ENCODE measurements at regions not wholly inside any gene's neighbourhood (a gene's known extent, or its start where the extent isn't known, plus 50 kb on each side); places are given as distances from the start of the nearest gene placed in this dataset.

DNA sequence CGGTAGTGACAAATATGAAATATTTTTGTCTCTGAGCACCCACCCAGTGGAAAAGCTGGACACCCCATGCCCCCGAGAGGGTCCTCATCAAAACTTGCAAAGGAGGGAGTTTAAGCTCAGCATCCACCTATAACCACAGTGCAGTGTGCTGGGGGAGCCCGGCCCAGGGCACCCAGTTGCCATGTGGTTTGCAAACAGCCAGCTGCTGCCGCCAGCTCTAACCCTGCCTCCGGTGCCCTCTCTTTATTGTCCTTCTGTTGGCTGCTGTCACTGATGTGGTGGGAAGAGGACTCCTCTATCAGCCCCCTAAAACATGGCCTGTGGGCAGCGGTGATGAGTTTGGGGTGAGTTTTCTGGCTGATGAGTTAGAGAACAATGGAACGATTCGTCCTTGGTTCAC lies 160.9 kb upstream of the MVB12B start:
- no peak for DNase-seq
- WGBS (ENCODE audit: insufficient coverage) = 83% methylated on average over 1 of the region's 8 CpGs
- H3K9me3 ChIP-seq (ENCODE audit: control extremely low read depth in 1 of 3, control insufficient read depth in 2 of 3, insufficient read depth in 1 of 3, low read length in 2 of 3) = no peaks in the 10 kb centered on the region
- no peak for ATAC-seq (ENCODE audit: low read depth)
- no peak overlapping the region for H3K4me3 Mint-ChIP-seq
- no peak overlapping the region for H3K27ac Mint-ChIP-seq
- H2AFZ ChIP-seq (ENCODE audit: insufficient read depth, low read depth, low read length, poor library complexity, severe bottlenecking) = no peak overlapping the region
- CTCF ChIA-PET = no interaction called here
- intact Hi-C loops (cut with micrococcal nuclease) = no loop called here
- no peak overlapping the region for H3K27ac ChIP-seq (ENCODE audit: low read length in 2 of 2)
- no peak overlapping the region for H3K4me2 ChIP-seq (replicated peaks; ENCODE audit: low read depth, low read length, poor library complexity, severe bottlenecking)
- peaks cover 34% of the 10 kb centered on the region for H3K27me3 Mint-ChIP-seq
- H4K20me1 ChIP-seq (ENCODE audit: control insufficient read depth, insufficient read depth, low read length, poor library complexity, severe bottlenecking) = no peaks in the 10 kb centered on the region
- TF ChIP-seq, protein P1, sequence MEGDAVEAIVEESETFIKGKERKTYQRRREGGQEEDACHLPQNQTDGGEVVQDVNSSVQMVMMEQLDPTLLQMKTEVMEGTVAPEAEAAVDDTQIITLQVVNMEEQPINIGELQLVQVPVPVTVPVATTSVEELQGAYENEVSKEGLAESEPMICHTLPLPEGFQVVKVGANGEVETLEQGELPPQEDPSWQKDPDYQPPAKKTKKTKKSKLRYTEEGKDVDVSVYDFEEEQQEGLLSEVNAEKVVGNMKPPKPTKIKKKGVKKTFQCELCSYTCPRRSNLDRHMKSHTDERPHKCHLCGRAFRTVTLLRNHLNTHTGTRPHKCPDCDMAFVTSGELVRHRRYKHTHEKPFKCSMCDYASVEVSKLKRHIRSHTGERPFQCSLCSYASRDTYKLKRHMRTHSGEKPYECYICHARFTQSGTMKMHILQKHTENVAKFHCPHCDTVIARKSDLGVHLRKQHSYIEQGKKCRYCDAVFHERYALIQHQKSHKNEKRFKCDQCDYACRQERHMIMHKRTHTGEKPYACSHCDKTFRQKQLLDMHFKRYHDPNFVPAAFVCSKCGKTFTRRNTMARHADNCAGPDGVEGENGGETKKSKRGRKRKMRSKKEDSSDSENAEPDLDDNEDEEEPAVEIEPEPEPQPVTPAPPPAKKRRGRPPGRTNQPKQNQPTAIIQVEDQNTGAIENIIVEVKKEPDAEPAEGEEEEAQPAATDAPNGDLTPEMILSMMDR (IDR thresholded peaks at IDR 0.05) = no peak
- TF ChIP-seq EZH2 (IDR thresholded peaks at IDR 0.05; ENCODE audit: borderline replicate concordance, insufficient read depth, low read depth, low read length, poor library complexity, severe bottlenecking) = no peak
- H3K36me3 ChIP-seq (replicated peaks in 1 of 2; ENCODE audit: control extremely low read depth in 1 of 2, control insufficient read depth in 1 of 2, extremely low read depth in 1 of 2, insufficient read depth in 2 of 2, low read length in 1 of 2) = no peaks in the 10 kb centered on the region
- H3K9me3 Mint-ChIP-seq (ENCODE audit: insufficient read depth) = no peaks in the 10 kb centered on the region
- peaks cover 0 to 4% (median 1%) of the 10 kb centered on the region in 4 experiments for H3K27me3 ChIP-seq (replicated peaks in 1 of 4; ENCODE audit: control extremely low read depth in 1 of 4, control insufficient read depth in 3 of 4, insufficient read depth in 4 of 4, low read length in 3 of 4)
- POLR2A ChIA-PET = no interaction called here
- peaks cover 2% of the 10 kb centered on the region for H3K4me1 Mint-ChIP-seq
- no peaks in the 10 kb centered on the region for H3K79me2 ChIP-seq (ENCODE audit: control insufficient read depth, insufficient read depth, low read length)
- no peaks in the 10 kb centered on the region for H3K4me1 ChIP-seq (ENCODE audit: control insufficient read depth in 2 of 2, insufficient read depth in 2 of 2, low read length in 2 of 2)
- H3K4me3 ChIP-seq (ENCODE audit: control extremely low read depth in 1 of 5, extremely low read depth in 1 of 5, insufficient read depth in 1 of 5, low read depth in 2 of 5, low read length in 4 of 5) = no peak overlapping the region
- no peak overlapping the region for H3K9ac ChIP-seq (ENCODE audit: low read length)

GRCh38 chr9:126166291-126166690 lies 160.3 kb upstream of the MVB12B start:
- WGBS (ENCODE audit: insufficient coverage) = 93% methylated on average over 6 of the region's 7 CpGs
- ChIA-PET CTCF (no interaction called here), POLR2A (no interaction called here)
- Histone ChIP-seq H3K4me2 (replicated peaks; ENCODE audit: low read depth, low read length, poor library complexity, severe bottlenecking) (no peak overlapping the region), H2AFZ (ENCODE audit: insufficient read depth, low read depth, low read length, poor library complexity, severe bottlenecking) (no peak overlapping the region), H3K4me1 (ENCODE audit: control insufficient read depth in 2 of 2, insufficient read depth in 2 of 2, low read length in 2 of 2) (no peaks in the 10 kb centered on the region), H3K9me3 (ENCODE audit: control extremely low read depth in 1 of 3, control insufficient read depth in 2 of 3, insufficient read depth in 1 of 3, low read length in 2 of 3) (no peaks in the 10 kb centered on the region), H3K36me3 (replicated peaks in 1 of 2; ENCODE audit: control extremely low read depth in 1 of 2, control insufficient read depth in 1 of 2, extremely low read depth in 1 of 2, insufficient read depth in 2 of 2, low read length in 1 of 2) (no peaks in the 10 kb centered on the region), H3K27me3 (replicated peaks in 1 of 4; ENCODE audit: control extremely low read depth in 1 of 4, control insufficient read depth in 3 of 4, insufficient read depth in 4 of 4, low read length in 3 of 4) (peaks cover 0 to 4% (median 1%) of the 10 kb centered on the region in 4 experiments), H3K27ac (ENCODE audit: low read length in 2 of 2) (no peak overlapping the region), H3K79me2 (ENCODE audit: control insufficient read depth, insufficient read depth, low read length) (no peaks in the 10 kb centered on the region), H4K20me1 (ENCODE audit: control insufficient read depth, insufficient read depth, low read length, poor library complexity, severe bottlenecking) (no peaks in the 10 kb centered on the region), H3K4me3 (ENCODE audit: control extremely low read depth in 1 of 5, extremely low read depth in 1 of 5, insufficient read depth in 1 of 5, low read depth in 2 of 5, low read length in 4 of 5) (no peak overlapping the region), H3K9ac (ENCODE audit: low read length) (no peak overlapping the region)
- intact Hi-C loops (cut with micrococcal nuclease) = no loop called here
- no peak for DNase-seq
- ATAC-seq (ENCODE audit: low read depth) = no peak
- Mint-ChIP-seq H3K4me1 (peaks cover 2% of the 10 kb centered on the region), H3K27me3 (peaks cover 34% of the 10 kb centered on the region), H3K4me3 (no peak overlapping the region), H3K9me3 (ENCODE audit: insufficient read depth) (no peaks in the 10 kb centered on the region), H3K27ac (no peak overlapping the region)
- no peak for TF ChIP-seq EZH2 (IDR thresholded peaks at IDR 0.05; ENCODE audit: borderline replicate concordance, insufficient read depth, low read depth, low read length, poor library complexity, severe bottlenecking)
- TF ChIP-seq, protein P1 (IDR thresholded peaks at IDR 0.05) = no peak
